ENCODE measurements at regions not wholly inside any gene's neighbourhood (a gene's known extent, or its start where the extent isn't known, plus 50 kb on each side); places are given as distances from the start of the nearest gene placed in this dataset.

DNA sequence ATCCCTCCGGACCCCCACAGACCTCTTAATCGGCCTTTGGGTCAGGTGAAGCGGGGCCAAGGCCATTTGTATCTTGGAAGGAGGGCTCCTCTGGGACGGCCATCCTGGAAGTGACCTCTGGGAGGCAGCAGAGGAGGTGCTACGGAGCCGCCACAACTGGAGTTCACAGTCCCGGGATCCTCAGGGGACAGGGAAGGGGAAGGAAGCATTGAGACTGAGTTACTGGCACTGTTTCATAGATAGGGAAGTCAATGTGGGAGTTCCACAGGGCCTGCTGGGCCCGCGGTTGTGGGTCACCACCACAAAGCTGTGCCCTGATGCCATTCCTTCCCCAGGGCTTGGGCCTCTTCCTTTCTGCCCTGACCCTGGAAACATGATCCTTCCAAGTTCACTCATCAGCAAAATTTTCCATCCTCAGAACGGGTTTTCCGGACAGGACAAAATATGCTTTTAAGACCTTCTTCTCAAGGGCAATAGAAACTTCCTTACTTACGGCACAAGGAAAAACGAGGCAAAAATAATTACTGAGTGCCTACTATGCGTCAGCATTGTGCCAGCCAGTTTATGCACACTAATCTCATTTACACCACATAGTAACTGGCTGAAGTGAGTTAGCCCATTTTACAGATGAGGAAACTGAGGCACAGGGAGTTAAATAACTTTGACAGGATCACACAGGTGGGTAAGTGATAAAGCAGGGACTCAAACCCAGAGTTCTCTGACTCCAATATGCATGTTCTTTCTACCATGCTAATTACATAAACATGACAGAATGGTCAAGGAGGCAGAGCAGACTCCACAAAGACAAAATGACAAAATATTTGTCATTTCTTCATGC, 143.8 kb downstream of the UNC5CL start (continued):
- 0 out of 2 replicates have a peak, but pooled peaks have one; percentile 25 for TF ChIP-seq ISL2 (CRISPR knock-in tag; IDR thresholded peaks at IDR 0.05)
- TF ChIP-seq, protein P1, sequence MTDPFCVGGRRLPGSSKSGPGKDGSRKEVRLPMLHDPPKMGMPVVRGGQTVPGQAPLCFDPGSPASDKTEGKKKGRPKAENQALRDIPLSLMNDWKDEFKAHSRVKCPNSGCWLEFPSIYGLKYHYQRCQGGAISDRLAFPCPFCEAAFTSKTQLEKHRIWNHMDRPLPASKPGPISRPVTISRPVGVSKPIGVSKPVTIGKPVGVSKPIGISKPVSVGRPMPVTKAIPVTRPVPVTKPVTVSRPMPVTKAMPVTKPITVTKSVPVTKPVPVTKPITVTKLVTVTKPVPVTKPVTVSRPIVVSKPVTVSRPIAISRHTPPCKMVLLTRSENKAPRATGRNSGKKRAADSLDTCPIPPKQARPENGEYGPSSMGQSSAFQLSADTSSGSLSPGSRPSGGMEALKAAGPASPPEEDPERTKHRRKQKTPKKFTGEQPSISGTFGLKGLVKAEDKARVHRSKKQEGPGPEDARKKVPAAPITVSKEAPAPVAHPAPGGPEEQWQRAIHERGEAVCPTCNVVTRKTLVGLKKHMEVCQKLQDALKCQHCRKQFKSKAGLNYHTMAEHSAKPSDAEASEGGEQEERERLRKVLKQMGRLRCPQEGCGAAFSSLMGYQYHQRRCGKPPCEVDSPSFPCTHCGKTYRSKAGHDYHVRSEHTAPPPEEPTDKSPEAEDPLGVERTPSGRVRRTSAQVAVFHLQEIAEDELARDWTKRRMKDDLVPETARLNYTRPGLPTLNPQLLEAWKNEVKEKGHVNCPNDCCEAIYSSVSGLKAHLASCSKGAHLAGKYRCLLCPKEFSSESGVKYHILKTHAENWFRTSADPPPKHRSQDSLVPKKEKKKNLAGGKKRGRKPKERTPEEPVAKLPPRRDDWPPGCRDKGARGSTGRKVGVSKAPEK (CRISPR knock-in tag; IDR thresholded peaks at IDR 0.05; ENCODE audit: borderline replicate concordance), result no peak
- no peak for TF ChIP-seq PAX8 (CRISPR knock-in tag; IDR thresholded peaks at IDR 0.05; ENCODE audit: borderline replicate concordance)
- no peak for TF ChIP-seq SP1 (IDR thresholded peaks at IDR 0.05)
- no peak for TF ChIP-seq SP1 (CRISPR knock-in tag; IDR thresholded peaks at IDR 0.05)
- TF ChIP-seq ZNF30 (CRISPR knock-in tag; IDR thresholded peaks at IDR 0.05), result no peak
- TF ChIP-seq, protein P2, sequence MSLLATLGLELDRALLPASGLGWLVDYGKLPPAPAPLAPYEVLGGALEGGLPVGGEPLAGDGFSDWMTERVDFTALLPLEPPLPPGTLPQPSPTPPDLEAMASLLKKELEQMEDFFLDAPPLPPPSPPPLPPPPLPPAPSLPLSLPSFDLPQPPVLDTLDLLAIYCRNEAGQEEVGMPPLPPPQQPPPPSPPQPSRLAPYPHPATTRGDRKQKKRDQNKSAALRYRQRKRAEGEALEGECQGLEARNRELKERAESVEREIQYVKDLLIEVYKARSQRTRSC (CRISPR knock-in tag; IDR thresholded peaks at IDR 0.05; ENCODE audit: low read depth), result no peak
- TF ChIP-seq, protein P3, sequence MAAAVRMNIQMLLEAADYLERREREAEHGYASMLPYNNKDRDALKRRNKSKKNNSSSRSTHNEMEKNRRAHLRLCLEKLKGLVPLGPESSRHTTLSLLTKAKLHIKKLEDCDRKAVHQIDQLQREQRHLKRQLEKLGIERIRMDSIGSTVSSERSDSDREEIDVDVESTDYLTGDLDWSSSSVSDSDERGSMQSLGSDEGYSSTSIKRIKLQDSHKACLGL (CRISPR knock-in tag; IDR thresholded peaks at IDR 0.05), result no peak
- TF ChIP-seq ZNF335 (CRISPR knock-in tag; IDR thresholded peaks at IDR 0.05), result no peak
- TF ChIP-seq, protein P4, sequence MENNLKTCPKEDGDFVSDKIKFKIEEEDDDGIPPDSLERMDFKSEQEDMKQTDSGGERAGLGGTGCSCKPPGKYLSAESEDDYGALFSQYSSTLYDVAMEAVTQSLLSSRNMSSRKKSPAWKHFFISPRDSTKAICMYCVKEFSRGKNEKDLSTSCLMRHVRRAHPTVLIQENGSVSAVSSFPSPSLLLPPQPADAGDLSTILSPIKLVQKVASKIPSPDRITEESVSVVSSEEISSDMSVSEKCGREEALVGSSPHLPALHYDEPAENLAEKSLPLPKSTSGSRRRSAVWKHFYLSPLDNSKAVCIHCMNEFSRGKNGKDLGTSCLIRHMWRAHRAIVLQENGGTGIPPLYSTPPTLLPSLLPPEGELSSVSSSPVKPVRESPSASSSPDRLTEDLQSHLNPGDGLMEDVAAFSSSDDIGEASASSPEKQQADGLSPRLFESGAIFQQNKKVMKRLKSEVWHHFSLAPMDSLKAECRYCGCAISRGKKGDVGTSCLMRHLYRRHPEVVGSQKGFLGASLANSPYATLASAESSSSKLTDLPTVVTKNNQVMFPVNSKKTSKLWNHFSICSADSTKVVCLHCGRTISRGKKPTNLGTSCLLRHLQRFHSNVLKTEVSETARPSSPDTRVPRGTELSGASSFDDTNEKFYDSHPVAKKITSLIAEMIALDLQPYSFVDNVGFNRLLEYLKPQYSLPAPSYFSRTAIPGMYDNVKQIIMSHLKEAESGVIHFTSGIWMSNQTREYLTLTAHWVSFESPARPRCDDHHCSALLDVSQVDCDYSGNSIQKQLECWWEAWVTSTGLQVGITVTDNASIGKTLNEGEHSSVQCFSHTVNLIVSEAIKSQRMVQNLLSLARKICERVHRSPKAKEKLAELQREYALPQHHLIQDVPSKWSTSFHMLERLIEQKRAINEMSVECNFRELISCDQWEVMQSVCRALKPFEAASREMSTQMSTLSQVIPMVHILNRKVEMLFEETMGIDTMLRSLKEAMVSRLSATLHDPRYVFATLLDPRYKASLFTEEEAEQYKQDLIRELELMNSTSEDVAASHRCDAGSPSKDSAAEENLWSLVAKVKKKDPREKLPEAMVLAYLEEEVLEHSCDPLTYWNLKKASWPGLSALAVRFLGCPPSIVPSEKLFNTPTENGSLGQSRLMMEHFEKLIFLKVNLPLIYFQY (CRISPR knock-in tag; IDR thresholded peaks at IDR 0.05; ENCODE audit: borderline replicate concordance), result no peak
- TF ChIP-seq, protein P5, sequence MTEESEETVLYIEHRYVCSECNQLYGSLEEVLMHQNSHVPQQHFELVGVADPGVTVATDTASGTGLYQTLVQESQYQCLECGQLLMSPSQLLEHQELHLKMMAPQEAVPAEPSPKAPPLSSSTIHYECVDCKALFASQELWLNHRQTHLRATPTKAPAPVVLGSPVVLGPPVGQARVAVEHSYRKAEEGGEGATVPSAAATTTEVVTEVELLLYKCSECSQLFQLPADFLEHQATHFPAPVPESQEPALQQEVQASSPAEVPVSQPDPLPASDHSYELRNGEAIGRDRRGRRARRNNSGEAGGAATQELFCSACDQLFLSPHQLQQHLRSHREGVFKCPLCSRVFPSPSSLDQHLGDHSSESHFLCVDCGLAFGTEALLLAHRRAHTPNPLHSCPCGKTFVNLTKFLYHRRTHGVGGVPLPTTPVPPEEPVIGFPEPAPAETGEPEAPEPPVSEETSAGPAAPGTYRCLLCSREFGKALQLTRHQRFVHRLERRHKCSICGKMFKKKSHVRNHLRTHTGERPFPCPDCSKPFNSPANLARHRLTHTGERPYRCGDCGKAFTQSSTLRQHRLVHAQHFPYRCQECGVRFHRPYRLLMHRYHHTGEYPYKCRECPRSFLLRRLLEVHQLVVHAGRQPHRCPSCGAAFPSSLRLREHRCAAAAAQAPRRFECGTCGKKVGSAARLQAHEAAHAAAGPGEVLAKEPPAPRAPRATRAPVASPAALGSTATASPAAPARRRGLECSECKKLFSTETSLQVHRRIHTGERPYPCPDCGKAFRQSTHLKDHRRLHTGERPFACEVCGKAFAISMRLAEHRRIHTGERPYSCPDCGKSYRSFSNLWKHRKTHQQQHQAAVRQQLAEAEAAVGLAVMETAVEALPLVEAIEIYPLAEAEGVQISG (CRISPR knock-in tag; IDR thresholded peaks at IDR 0.05), result 0 out of 2 replicates have a peak, but pooled peaks have one; percentile 23
- TF ChIP-seq, protein P6, sequence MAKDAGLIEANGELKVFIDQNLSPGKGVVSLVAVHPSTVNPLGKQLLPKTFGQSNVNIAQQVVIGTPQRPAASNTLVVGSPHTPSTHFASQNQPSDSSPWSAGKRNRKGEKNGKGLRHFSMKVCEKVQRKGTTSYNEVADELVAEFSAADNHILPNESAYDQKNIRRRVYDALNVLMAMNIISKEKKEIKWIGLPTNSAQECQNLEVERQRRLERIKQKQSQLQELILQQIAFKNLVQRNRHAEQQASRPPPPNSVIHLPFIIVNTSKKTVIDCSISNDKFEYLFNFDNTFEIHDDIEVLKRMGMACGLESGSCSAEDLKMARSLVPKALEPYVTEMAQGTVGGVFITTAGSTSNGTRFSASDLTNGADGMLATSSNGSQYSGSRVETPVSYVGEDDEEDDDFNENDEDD (CRISPR knock-in tag; IDR thresholded peaks at IDR 0.05; ENCODE audit: borderline replicate concordance), result no peak
- TF ChIP-seq, protein P7, sequence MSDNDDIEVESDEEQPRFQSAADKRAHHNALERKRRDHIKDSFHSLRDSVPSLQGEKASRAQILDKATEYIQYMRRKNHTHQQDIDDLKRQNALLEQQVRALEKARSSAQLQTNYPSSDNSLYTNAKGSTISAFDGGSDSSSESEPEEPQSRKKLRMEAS (IDR thresholded peaks at IDR 0.05), result no peak
- TF ChIP-seq ZNF24 (IDR thresholded peaks at IDR 0.05), result no peak
- no peak for TF ChIP-seq GATA4 (IDR thresholded peaks at IDR 0.05; ENCODE audit: borderline replicate concordance, low read depth)
- no peak for TF ChIP-seq KLF11 (CRISPR knock-in tag; IDR thresholded peaks at IDR 0.05)
